HL-60 (cell line): ENCODE measurements at regions not wholly inside any gene's neighbourhood (a gene's known extent, or its start where the extent isn't known, plus 50 kb on each side); places are given as distances from the start of the nearest gene placed in this dataset.

Experiments used
- DNase-seq, 2 experiments: peaks; one replicate each; pipeline ENCODE4 v3.0.0-alpha.2; 2010 to 2020; ENCODE audit warnings: low read depth in 1 of 2, low spot score in 1 of 2
- H3K27ac ChIP-seq: fragments of 250-450 bp; sonication (Bioruptor Pico); replicated peaks from 2 replicates; pipeline ENCODE4 v1.5.1; 2020; ENCODE audit warnings: mild to moderate bottlenecking, moderate library complexity
- H3K27me3 ChIP-seq: fragments of 250-450 bp; sonication (Bioruptor Pico); 2 replicates; pipeline ENCODE4 v1.5.1; 2021; ENCODE audit warnings: mild to moderate bottlenecking, moderate library complexity; ENCODE audit not compliant: insufficient read depth, poor library complexity, severe bottlenecking
- H3K4me3 ChIP-seq: replicated peaks from 2 replicates; pipeline ENCODE4 v1.5.1; 2011; ENCODE audit warnings: mild to moderate bottlenecking, control low read depth, low read length; ENCODE audit not compliant: insufficient read depth
- CTCF ChIP-seq: IDR thresholded peaks from one replicate; pipeline ENCODE4 v1.5.1; 2011; ENCODE audit warnings: low read length, control low read depth, inconsistent platforms; ENCODE audit not compliant: insufficient read depth
- GABPA ChIP-seq: IDR thresholded peaks from 2 replicates; pipeline ENCODE4 v1.6.1; 2012; ENCODE audit warnings: low read depth
- POLR2AphosphoS5 ChIP-seq: IDR thresholded peaks from 2 replicates; pipeline ENCODE4 v1.6.1; 2012; ENCODE audit warnings: low read depth
- REST ChIP-seq: IDR thresholded peaks from 2 replicates; pipeline ENCODE4 v1.6.1; 2012; ENCODE audit warnings: low read depth; ENCODE audit not compliant: insufficient replicate concordance
- SPI1 ChIP-seq: IDR thresholded peaks from 2 replicates; pipeline ENCODE4 v1.6.1; 2012; ENCODE audit warnings: low read depth, mild to moderate bottlenecking, borderline replicate concordance

GRCh38 chr5:2190549-2190948, 307.8 kb upstream of the IRX4 start:
- Histone ChIP-seq H3K4me3 (no peak overlapping the region), H3K27me3 (no peaks in the 10 kb centered on the region), H3K27ac (no peak overlapping the region)
- no peak for DNase-seq
- TF ChIP-seq POLR2AphosphoS5 (no peak), REST (no peak), SPI1 (no peak), GABPA (no peak), CTCF (no peak)

GRCh38 chr5:2188661-2189060, 305.9 kb upstream of the IRX4 start:
- Histone ChIP-seq H3K27ac (no peak overlapping the region), H3K27me3 (no peaks in the 10 kb centered on the region), H3K4me3 (no peak overlapping the region)
- TF ChIP-seq GABPA: no peak
- no peak for TF ChIP-seq POLR2AphosphoS5
- no peak for TF ChIP-seq CTCF
- TF ChIP-seq REST: no peak
- no peak for DNase-seq

GRCh38 chr5:2188137-2188536, 305.4 kb upstream of the IRX4 start:
- TF ChIP-seq SPI1 (no peak), POLR2AphosphoS5 (no peak), GABPA (no peak), REST (no peak), CTCF (no peak)
- Histone ChIP-seq H3K4me3 (no peak overlapping the region), H3K27me3 (no peaks in the 10 kb centered on the region), H3K27ac (no peak overlapping the region)
- DNase-seq: no peak
